VCaP (cell line): ENCODE measurements at regions not wholly inside any gene's neighbourhood (a gene's known extent, or its start where the extent isn't known, plus 50 kb on each side); places are given as distances from the start of the nearest gene placed in this dataset.
"Not testable (repeated sequence)": the region's sequence is repeated elsewhere in the genome, so short reads cannot be mapped to it uniquely, and the experiment has no call there.

Source experiments
- H3K27ac ChIP-seq: fragments of 450-650 bp; 2 replicates; pipeline ENCODE4 v1.5.1; 2017
- CTCF ChIP-seq: fragments of 450-650 bp; conservative IDR thresholded peaks from 2 replicates; pipeline ENCODE4 v1.5.1; 2017; ENCODE audit warnings: mild to moderate bottlenecking, moderate library complexity

GRCh38 chrX:128975745-128976144 is 547.5 kb downstream of the SMARCA1 start:
- peak; percentile 90 for TF ChIP-seq CTCF
- H3K27ac ChIP-seq, result peak overlapping the region; percentile 33; the same call in 1 of the 2 replicates

GRCh38 chrX:128973033-128973432 is 550.3 kb downstream of the SMARCA1 start:
- no peak overlapping the region for H3K27ac ChIP-seq
- no peak for TF ChIP-seq CTCF

GRCh38 chrX:128961290-128961689 is 562.0 kb downstream of the SMARCA1 start:
- no peak for TF ChIP-seq CTCF
- H3K27ac ChIP-seq, result no peak overlapping the region

- H3K27ac ChIP-seq, result not testable (repeated sequence)
Measured at GRCh38 chrX:128954697-128955096, 568.6 kb downstream of the SMARCA1 start.

GRCh38 chrX:128931071-128931470 is 592.2 kb downstream of the SMARCA1 start:
- no peak for TF ChIP-seq CTCF
- peak overlapping the region; percentile 83 for H3K27ac ChIP-seq

GRCh38 chrX:128929271-128930057 is 593.8 kb downstream of the SMARCA1 start:
- no peak for TF ChIP-seq CTCF
- peak overlapping the region; percentile 83 for H3K27ac ChIP-seq

GRCh38 chrX:128928636-128929035 is 594.7 kb downstream of the SMARCA1 start:
- H3K27ac ChIP-seq, result peak overlapping the region; percentile 83
- TF ChIP-seq CTCF, result no peak

- TF ChIP-seq CTCF, result no peak
- peak overlapping the region; percentile 83 for H3K27ac ChIP-seq
Measured at GRCh38 chrX:128927363-128927762, 595.9 kb downstream of the SMARCA1 start.
